OCI-LY3 (cell line): ENCODE measurements at regions not wholly inside any gene's neighbourhood (a gene's known extent, or its start where the extent isn't known, plus 50 kb on each side); places are given as distances from the start of the nearest gene placed in this dataset.

Experiments
- EZH2phosphoT487 ChIP-seq: fragments of 200-600 bp; shearing (Covaris generic); IDR thresholded peaks from 2 replicates; pipeline ENCODE4 v1.6.1; 2018; ENCODE audit warnings: antibody characterized with exemption, mixed run types, low read depth
- TF ChIP-seq, protein P1 (sequence below): fragments of 200-600, 300-600 bp; sonication (generic); IDR thresholded peaks from 2 replicates; pipeline ENCODE4 v1.5.1; 2014; ENCODE audit warnings: antibody characterized with exemption, low read length, low read depth

- TF ChIP-seq, protein P1, sequence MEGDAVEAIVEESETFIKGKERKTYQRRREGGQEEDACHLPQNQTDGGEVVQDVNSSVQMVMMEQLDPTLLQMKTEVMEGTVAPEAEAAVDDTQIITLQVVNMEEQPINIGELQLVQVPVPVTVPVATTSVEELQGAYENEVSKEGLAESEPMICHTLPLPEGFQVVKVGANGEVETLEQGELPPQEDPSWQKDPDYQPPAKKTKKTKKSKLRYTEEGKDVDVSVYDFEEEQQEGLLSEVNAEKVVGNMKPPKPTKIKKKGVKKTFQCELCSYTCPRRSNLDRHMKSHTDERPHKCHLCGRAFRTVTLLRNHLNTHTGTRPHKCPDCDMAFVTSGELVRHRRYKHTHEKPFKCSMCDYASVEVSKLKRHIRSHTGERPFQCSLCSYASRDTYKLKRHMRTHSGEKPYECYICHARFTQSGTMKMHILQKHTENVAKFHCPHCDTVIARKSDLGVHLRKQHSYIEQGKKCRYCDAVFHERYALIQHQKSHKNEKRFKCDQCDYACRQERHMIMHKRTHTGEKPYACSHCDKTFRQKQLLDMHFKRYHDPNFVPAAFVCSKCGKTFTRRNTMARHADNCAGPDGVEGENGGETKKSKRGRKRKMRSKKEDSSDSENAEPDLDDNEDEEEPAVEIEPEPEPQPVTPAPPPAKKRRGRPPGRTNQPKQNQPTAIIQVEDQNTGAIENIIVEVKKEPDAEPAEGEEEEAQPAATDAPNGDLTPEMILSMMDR, result no peak
- no peak for TF ChIP-seq EZH2phosphoT487
Observed at GRCh38 chr10:118207470-118208007, 134.6 kb downstream of the FAM204A start.
